ENCODE measurements at regions not wholly inside any gene's neighbourhood (a gene's known extent, or its start where the extent isn't known, plus 50 kb on each side); places are given as distances from the start of the nearest gene placed in this dataset.
"Not testable (repeated sequence)": the region's sequence is repeated elsewhere in the genome, so short reads cannot be mapped to it uniquely, and the experiment has no call there.

GRCh38 chr21:9873096-9873495 lies 648.3 kb upstream of the TPTE start:
- not testable (repeated sequence) for TF ChIP-seq CTCF (IDR thresholded peaks at IDR 0.05; ENCODE audit: insufficient read depth, low read length); POLR2AphosphoS5 (IDR thresholded peaks at IDR 0.05; ENCODE audit: low read depth)

All from HL-60 (cell line).